SK-N-SH (cell line): ENCODE measurements at regions not wholly inside any gene's neighbourhood (a gene's known extent, or its start where the extent isn't known, plus 50 kb on each side); places are given as distances from the start of the nearest gene placed in this dataset.
"Not testable (repeated sequence)": the region's sequence is repeated elsewhere in the genome, so short reads cannot be mapped to it uniquely, and the experiment has no call there.

Experiments used
- EP300 ChIP-seq, 2 experiments: IDR thresholded peaks; 2 replicates each; pipeline versions ENCODE4 v1.4.0 to v1.6.1; 2012; ENCODE audit warnings: borderline replicate concordance in 1 of 2, low read depth in 1 of 2, low read length in 1 of 2
- EZH2phosphoT487 ChIP-seq: fragments of 200-600 bp; sonication (generic); IDR thresholded peaks from 2 replicates; pipeline ENCODE4 v1.6.1; 2017; ENCODE audit warnings: low read depth, mixed run types, mild to moderate bottlenecking, antibody characterized with exemption, moderate library complexity, borderline replicate concordance
- FOXM1 ChIP-seq: IDR thresholded peaks from 2 replicates; pipeline ENCODE4 v1.4.0; 2012; ENCODE audit warnings: low read depth, mild to moderate bottlenecking
- POLR2AphosphoS5 ChIP-seq: IDR thresholded peaks from 2 replicates; pipeline ENCODE4 v1.6.1; 2012; ENCODE audit warnings: low read depth, low read length
- RAD21 ChIP-seq: IDR thresholded peaks from 2 replicates; pipeline ENCODE4 v1.6.1; 2012; ENCODE audit warnings: mild to moderate bottlenecking, low read length
- RCOR1 ChIP-seq: fragments of 150-350 bp; IDR thresholded peaks from 2 replicates; pipeline ENCODE4 v1.6.1; 2017; ENCODE audit warnings: antibody characterized with exemption, low read length
- RFX5 ChIP-seq: IDR thresholded peaks from 2 replicates; pipeline ENCODE4 v1.6.1; 2012; ENCODE audit warnings: mild to moderate bottlenecking, improper control_type of control experiment, low read length
- RXRA ChIP-seq: IDR thresholded peaks from 2 replicates; pipeline ENCODE4 v1.4.0; 2012; ENCODE audit warnings: low read depth, mild to moderate bottlenecking, borderline replicate concordance
- SMC3 ChIP-seq: IDR thresholded peaks from 2 replicates; pipeline ENCODE4 v1.6.1; 2012; ENCODE audit warnings: low read depth, low read length, improper control_type of control experiment
- TEAD4 ChIP-seq: IDR thresholded peaks from 2 replicates; pipeline ENCODE4 v1.4.0; 2012; ENCODE audit warnings: mild to moderate bottlenecking, borderline replicate concordance; ENCODE audit not compliant: insufficient read depth
- TF ChIP-seq, protein P1 (sequence below): fragments of 150-350 bp; IDR thresholded peaks from 2 replicates; pipeline ENCODE4 v1.6.1; 2017; ENCODE audit warnings: antibody characterized with exemption, low read length, low read depth, borderline replicate concordance
- TF ChIP-seq, protein P2 (sequence below): fragments of 200-600 bp; sonication (generic); IDR thresholded peaks from 2 replicates; pipeline ENCODE4 v1.6.1; 2017; ENCODE audit warnings: antibody characterized with exemption, mild to moderate bottlenecking, moderate library complexity
- TF ChIP-seq, protein P3 (sequence below): IDR thresholded peaks from 2 replicates; pipeline ENCODE4 v1.4.0; 2012; ENCODE audit warnings: low read depth

DNA sequence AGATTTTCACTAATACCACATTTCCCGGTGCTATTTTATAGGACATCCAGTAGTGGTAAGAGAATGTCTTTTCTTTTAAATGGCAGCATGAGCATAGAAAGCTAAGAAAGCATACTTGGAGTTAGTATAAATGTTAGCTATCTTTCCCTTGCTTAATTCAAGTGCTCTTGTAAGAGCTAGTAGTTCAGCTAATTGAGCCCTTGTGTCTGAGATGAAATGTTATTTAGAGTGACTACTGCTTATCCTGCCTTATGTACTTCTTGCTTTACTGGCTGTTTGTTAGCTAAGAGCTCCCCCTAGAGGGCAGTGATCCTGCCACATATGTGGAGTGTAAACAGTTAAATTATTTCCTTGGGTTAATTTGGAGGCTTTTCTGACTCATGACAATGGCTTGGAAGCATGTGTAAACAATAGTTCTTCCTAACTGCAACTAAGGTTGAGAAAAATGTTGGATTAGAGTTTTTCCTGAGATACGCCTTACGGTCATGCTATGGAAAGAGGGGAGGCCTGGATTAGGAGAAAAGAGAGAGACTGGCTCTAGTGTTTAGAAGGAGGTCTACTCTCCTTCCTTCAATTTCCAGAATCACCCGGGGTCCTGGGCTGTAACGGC lies 162.5 kb upstream of the TGIF2LX start:
- TF ChIP-seq, protein P1, sequence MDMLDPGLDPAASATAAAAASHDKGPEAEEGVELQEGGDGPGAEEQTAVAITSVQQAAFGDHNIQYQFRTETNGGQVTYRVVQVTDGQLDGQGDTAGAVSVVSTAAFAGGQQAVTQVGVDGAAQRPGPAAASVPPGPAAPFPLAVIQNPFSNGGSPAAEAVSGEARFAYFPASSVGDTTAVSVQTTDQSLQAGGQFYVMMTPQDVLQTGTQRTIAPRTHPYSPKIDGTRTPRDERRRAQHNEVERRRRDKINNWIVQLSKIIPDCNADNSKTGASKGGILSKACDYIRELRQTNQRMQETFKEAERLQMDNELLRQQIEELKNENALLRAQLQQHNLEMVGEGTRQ = not testable (repeated sequence)
- not testable (repeated sequence) for TF ChIP-seq RCOR1; RAD21; TEAD4; EP300 (IDR thresholded peaks at IDR 0.05; ENCODE audit: borderline replicate concordance in 1 of 2, low read depth in 1 of 2, low read length in 1 of 2); SMC3; EZH2phosphoT487; POLR2AphosphoS5; RFX5; FOXM1; RXRA
- TF ChIP-seq, protein P2, sequence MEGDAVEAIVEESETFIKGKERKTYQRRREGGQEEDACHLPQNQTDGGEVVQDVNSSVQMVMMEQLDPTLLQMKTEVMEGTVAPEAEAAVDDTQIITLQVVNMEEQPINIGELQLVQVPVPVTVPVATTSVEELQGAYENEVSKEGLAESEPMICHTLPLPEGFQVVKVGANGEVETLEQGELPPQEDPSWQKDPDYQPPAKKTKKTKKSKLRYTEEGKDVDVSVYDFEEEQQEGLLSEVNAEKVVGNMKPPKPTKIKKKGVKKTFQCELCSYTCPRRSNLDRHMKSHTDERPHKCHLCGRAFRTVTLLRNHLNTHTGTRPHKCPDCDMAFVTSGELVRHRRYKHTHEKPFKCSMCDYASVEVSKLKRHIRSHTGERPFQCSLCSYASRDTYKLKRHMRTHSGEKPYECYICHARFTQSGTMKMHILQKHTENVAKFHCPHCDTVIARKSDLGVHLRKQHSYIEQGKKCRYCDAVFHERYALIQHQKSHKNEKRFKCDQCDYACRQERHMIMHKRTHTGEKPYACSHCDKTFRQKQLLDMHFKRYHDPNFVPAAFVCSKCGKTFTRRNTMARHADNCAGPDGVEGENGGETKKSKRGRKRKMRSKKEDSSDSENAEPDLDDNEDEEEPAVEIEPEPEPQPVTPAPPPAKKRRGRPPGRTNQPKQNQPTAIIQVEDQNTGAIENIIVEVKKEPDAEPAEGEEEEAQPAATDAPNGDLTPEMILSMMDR = peak; percentile 47
- TF ChIP-seq, protein P3, sequence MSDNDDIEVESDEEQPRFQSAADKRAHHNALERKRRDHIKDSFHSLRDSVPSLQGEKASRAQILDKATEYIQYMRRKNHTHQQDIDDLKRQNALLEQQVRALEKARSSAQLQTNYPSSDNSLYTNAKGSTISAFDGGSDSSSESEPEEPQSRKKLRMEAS = not testable (repeated sequence)
